AG08396 (cell line): ENCODE measurements at regions not wholly inside any gene's neighbourhood (a gene's known extent, or its start where the extent isn't known, plus 50 kb on each side); places are given as distances from the start of the nearest gene placed in this dataset.

Source experiments
- DNase-seq: peaks from one replicate; pipeline ENCODE4 v3.0.0; 2012; ENCODE audit warnings: low spot score, mixed read lengths

GRCh38 chr15:70347321-70348225, 249.9 kb upstream of the TLE3 start:
- no peak for DNase-seq

DNA sequence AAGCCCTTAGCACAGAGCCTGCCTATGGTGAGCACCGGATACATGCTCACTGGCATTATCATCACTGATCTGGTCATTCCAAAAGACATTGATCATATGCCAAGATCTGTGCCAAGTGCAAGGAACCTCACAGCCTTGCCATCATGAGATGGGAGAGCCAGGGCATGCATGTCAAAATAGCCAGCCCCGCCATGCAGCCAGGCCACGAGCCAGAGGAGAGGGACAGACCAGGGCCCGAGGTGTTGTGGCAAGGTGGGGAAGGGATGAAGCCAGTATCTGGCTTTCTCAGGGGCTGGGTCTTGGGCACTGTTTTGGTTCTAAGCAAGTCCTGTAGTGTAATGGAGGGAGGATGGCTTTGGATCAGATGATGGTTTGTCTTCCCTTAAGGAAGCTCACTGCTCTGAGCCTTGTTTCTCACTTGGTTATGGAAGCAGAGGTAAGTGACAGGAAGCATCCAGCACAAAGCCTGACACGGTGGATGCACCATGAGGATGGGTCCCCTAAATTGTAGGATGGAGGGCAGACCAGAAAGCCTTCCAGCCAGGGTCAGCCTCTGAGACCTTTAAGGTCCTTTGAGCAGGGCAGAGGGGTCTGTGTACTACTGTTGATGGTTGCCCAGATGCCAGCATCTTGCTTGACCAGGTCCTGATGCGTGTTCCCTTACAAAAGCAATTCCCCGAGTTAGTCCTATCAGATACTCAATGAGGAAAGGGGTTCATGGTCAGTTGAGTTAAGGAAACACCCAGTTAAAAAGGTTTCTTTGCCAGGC, 247.7 kb upstream of the TLE3 start:
- DNase-seq = no peak

DNA sequence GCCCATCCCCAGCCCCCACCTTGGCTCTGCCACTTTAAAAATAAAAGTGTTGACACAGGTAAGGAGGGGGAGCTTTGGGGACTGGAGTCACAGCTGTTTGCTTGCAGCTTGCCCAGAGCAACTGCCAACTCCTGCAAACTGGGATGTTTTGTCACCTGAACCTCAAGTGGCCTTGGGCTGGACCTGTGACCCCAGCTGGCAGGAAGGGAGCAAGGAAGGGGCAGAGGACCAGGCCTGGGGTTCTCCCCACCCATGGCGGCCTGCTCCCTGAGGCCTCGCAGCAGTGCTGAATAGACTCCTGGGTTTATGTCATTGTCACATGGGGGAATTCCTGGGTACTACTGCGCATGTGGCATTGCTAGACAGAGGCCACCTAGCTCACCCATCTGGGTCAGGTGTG, 246.9 kb upstream of the TLE3 start:
- DNase-seq = no peak

DNA sequence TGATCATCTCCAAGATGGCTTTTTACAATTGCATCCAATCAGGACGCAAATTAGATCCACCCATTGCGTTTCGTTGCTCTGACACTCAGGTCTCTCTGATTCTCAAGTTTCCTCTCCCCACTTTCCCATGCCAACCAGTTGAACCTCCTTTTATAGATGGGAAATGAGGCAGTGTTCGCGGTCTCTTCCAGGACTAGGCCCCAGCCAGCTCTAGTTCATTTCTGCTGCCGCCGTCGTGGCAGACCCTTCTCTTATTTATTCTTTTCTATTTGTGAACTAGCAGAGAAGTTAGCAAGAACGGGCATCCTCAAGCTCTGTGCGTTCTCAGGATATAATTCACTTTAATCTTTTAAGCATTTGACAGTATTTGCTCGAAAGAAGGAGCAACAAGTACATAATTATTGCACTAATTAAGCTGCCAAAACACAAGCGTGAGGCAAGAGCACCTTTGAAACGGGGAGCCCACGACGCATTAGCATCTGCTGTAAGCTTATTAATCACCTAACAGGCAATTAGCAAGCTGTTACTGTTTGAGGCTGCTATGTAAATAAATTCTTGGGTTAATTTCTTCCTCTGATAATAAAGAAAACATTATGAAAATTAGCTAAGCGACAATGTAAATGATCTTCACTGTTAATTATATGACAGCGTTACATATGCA, 246.4 kb upstream of the TLE3 start:
- no peak for DNase-seq

DNA sequence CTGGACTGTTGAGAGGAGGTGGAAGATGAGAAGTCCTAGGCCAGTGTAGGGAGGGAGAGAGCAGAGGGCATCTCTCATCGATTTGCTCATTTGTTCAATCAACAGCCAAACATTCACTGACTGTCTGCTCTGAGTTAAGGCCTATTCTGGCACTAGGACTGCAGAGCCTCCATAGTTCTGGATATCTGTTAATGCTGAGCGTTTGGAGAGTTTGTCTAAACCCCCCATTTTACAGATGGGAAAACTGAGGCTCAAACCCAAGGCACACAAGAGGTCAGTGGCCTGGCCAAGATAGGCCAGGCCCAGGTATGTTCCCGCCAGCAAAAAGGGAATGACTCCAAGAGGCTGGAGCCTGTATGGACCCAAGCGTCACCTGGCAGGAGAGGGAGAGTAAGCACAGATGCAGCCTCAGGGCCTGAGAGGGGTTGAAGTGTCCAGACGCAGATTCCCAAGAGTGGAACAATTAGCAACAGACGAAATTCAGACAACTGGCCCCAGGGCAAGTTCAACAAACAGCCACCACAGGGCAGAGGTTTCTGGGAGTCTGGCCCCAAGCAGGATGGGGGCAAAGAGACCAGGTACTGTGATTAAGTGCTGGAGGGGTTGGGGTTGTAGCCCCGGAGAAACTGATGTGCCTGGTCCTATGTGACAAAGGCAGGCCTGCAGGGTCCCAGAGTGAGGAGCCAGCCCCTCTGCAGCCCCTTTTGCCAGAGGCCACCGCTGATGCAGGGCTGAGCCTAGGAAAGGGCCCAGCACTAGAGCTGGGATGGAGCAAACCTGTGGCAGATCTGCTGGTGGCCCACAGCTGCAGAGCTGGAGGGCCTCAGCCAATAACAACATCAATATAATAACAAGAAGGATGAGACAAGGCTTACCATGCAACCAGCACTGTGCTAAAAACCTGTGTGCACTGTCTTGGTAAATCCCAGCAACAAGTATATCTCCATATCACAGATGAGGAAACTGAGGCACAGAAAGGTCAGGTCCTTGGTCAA, 245.1 kb upstream of the TLE3 start:
- no peak for DNase-seq

GRCh38 chr15:70342141-70342540, 244.4 kb upstream of the TLE3 start:
- no peak for DNase-seq

GRCh38 chr15:70341566-70341965, 243.8 kb upstream of the TLE3 start:
- no peak for DNase-seq

GRCh38 chr15:70340494-70340870, 242.8 kb upstream of the TLE3 start:
- DNase-seq = no peak

- no peak for DNase-seq
Measured at GRCh38 chr15:70339571-70340493, 242.1 kb upstream of the TLE3 start.

GRCh38 chr15:70337277-70338186, 239.8 kb upstream of the TLE3 start:
- DNase-seq = no peak

DNA sequence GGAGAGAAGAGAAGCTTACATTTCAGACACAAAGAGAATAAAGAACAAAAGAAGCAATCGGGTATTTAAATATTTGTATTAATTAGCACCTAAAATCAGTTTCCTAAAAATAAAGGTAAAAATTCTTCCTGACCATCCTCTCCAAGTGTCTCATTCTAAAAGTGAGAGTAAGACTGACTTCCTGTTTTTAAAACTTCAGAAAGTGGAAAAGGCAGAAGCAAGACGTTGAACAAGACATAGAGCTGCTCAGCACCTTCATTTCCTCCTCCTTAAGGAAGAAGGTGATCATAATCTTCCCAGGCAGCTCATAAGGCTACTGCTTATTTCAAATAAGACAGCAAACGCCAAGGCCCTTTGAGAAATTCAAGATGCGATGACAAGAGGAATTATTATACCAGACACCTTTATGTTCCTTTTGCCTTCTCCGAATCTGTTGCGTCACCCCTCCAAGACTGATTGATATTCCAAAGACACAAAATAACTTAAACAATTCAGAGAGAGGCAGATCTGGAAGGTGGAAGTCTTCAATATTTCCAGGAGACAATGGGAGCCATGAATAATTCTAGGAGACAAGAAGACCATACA, 238.8 kb upstream of the TLE3 start:
- no peak for DNase-seq

- DNase-seq = no peak
Measured at GRCh38 chr15:70334286-70334685, 236.6 kb upstream of the TLE3 start.

- no peak for DNase-seq
Measured at GRCh38 chr15:70329179-70329578, 231.5 kb upstream of the TLE3 start.

DNA sequence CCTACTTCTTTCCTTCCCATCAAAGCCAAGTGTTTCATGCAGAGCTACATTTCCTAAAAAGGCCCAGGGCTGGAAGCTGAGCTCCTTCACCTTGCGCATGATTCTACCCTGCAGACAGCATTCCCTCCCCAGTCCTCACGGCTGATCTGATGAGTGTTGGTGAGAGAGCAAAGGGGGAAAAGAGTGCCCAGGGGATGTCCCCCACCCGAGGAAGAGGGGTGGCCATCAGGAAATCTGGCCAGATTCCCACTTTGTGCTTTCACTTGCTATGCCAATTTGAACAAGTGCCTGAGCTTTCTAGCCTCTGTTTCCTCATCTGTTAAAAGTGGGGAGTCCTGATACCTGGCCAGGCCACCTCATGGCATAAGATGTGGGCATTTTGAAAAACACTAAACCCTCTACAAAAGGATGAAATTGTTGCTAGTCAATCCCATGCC, 231.0 kb upstream of the TLE3 start:
- DNase-seq = no peak

GRCh38 chr15:70327856-70328678, 230.3 kb upstream of the TLE3 start:
- peak; percentile 63 for DNase-seq

- no peak for DNase-seq
Measured at GRCh38 chr15:70327328-70327855, 229.7 kb upstream of the TLE3 start.
